GM19099 (cell line): ENCODE measurements at regions not wholly inside any gene's neighbourhood (a gene's known extent, or its start where the extent isn't known, plus 50 kb on each side); places are given as distances from the start of the nearest gene placed in this dataset.

Experiments
- POLR2A ChIP-seq: IDR thresholded peaks from 3 replicates; pipeline ENCODE4 v1.6.1; 2011; ENCODE audit warnings: low read depth; ENCODE audit not compliant: insufficient read length; ENCODE audit errors: extremely low read depth

DNA sequence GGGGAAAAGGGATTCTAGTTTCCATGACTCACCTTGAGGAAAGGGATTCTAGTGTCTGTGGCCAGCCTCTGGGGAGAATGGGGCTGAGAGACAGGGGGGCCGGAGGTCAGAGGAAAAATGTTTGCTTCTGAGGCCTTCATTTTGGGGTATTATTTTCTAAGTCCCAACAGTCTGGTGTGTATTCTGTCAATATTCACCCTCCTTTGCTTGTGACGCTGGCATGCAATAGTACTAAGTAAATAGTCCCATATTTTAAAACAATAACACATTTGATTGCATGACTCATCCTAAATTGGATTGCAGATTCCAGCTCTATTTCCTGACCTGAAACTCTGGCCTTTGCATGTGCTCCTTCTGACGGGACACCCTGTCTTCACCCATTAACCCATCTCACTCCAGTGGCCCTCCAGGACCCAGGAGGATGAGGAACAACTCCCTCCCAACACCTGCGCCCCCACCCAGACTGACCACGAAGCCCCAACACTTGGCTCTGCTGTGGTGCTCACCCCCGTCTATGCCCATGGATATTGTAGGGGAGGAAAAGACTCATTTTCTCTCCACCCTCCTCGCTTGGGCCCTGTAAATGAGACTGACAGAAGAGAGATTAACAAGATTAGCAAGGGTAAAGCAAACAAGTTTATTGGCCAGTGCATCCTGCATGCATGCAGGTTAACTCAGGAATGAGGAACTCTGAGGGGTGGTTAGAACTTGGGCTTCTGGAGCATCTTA lies 495.6 kb upstream of the KLF6 start:
- no peak for TF ChIP-seq POLR2A

DNA sequence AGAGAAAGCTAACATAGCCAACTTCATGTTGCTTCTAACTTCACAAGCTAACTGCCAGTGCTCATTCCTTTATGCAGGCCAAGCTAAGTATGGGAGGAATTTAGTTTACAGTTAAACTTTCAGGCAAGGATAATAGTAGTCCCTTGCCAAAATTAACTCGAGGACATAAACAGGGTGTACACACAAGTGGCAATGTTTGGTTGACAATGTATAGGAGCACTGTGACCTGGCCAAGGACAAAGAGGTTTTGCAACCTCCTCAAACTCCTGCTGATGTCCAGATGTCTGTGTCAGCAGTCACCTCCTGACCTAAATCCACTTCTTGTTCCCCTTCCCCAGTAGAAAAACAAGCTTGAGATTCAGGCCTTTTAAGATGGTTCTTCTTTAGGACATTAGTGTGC lies 494.6 kb upstream of the KLF6 start:
- TF ChIP-seq POLR2A, result no peak

DNA sequence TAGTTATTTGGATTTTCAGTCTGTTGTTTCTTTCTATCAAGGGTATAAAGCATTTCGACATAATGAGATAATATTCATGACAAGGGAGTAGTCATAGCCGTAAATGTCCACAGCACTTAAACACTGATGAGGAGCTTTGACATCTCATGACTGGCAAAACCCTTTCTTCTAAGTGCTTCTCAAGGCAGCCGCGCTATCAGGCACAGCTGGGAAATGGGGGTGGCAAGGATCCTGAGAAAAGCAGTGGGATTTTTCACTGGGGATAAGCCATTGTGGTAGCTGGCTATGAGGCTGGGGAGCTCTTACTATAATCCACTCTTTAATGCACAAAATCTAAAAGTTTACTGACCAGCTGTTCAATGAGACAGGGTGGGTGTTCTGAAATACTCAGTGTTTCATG lies 493.2 kb upstream of the KLF6 start:
- no peak for TF ChIP-seq POLR2A

DNA sequence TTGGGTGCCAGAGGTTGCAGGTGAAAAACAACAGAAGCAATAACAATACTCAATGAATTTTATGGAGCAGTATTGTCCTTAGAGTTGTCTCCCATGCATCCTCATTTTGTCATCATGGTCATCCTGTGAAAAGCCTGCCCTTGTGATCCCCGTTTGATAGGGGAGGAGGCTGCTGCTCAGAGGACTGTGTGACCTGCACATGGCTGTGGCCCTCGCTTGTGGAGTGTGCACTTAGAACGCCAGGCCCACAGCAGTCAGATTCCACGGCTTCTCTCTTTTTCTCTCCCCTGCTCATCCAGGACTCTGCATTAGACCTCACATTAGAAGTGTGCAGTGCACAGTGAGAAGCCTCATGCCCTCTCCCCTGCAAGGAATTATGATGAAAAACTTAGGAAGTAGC lies 491.1 kb upstream of the KLF6 start:
- TF ChIP-seq POLR2A, result no peak

DNA sequence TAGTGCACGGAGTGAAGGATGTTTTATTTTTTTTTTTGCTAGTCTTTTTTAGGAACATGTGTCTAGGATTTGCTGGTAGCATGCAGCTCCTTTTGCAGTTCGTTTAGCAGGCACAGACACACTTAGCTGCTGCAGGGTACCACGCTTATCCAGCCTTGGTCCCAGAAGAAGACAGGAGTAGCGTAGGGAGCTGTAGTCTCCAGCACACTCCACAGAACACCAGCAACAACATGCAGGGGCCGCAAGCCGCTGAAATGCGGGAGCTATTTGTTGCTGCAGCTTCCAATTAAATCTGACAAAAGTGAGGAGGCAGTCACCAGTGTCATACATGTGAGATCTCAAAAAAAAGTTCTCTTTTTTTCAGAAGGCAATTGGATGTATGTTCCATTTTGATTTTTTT lies 486.2 kb upstream of the KLF6 start:
- TF ChIP-seq POLR2A, result no peak

DNA sequence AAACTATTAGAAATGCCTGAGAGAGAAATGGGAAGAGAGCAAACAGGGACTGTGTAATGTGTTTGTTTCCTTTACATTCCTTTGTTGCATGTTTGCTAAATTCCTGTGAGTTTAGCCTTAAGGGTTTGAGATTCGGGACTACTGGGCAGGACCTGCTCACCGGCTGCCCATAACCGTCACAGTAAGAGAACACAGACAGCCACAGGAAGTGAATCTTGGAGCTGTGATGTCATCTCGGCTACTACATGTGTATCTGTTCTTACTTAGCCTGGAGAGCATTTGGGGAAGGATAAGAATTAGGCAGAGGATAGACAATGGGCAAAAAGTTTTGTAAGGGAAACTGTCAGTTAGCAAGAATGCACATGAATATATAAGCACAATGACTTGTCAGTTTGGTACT lies 485.1 kb upstream of the KLF6 start:
- TF ChIP-seq POLR2A, result no peak

DNA sequence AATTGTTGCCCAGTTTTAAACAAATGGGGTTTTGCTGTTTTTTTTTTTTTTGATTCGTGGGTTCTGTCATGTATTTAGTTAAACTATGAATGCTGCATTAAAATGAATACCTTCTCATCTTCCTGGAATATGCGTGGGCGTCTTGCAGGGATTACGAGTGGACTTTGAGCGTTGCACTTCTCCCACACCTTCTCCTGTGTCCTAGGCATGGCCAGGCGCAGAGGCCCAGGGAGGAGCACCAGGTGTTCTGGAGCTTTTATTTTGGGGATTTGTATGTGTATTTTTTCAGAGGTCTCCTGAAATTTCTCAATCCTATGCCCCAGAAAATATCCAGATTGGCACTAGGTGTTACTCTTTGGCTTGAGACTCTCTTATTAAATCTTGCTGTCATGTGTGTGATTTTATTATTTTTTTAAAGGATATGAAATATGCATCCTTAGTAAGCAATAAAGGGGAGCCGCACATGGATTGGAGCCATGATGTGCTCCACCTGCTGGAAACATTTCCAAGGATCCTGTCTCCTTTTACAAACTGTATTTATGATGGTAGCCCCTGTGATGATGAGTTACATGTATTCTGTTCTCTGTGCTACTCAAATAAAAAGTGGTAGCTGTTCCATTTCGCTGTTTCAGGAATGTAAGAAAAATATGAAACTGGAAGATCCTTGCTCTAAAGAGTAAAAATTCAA lies 482.2 kb upstream of the KLF6 start:
- TF ChIP-seq POLR2A, result no peak

DNA sequence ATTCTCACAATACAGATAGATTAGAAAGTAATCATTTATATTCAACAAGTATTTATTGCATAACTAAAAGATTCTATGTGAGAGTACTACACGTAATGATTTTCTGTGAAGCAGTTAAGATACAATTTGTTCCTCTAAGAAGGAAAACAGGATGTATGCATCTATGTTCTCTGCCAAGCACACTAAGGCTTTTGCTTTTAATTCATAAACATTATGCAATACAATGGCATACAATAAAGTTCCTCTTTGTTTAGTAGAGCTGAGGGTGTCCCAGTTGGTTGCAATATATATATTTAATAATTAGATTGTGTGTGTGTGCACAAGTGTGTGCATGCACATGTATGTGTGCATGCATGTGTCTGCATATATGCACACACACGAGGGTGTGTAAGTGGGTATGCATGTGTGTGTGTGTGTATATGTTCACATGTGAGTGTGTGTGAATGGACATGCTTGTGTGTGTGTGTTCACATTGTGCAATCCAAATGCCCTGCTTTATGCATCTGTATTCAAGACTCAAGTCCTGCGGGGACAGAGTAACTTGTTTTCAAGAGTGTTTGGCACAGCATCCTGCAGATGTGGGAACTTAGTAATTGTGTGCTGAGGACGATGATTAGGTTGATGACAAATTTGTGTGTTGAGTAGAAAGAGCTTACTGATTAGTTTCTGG lies 481.5 kb upstream of the KLF6 start:
- TF ChIP-seq POLR2A, result no peak

DNA sequence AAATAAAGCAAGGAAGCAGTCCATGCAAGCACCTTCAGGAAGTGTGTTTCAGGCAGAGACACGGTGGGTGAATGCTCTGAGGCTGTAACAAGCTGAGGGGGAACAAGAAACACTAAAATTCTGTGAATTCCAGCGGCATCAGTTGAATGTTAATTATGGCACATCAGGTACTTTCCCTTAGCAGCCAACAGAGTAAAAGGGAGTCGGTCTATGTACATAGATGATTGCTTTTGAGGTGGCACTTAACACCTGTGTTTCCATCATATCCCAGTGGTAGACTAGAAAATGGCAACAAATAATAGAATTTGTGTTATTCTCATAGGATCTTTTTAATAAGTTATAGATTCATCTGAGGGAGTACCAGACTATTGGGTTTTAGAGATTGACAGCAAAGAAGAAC lies 481.0 kb upstream of the KLF6 start:
- TF ChIP-seq POLR2A, result no peak

DNA sequence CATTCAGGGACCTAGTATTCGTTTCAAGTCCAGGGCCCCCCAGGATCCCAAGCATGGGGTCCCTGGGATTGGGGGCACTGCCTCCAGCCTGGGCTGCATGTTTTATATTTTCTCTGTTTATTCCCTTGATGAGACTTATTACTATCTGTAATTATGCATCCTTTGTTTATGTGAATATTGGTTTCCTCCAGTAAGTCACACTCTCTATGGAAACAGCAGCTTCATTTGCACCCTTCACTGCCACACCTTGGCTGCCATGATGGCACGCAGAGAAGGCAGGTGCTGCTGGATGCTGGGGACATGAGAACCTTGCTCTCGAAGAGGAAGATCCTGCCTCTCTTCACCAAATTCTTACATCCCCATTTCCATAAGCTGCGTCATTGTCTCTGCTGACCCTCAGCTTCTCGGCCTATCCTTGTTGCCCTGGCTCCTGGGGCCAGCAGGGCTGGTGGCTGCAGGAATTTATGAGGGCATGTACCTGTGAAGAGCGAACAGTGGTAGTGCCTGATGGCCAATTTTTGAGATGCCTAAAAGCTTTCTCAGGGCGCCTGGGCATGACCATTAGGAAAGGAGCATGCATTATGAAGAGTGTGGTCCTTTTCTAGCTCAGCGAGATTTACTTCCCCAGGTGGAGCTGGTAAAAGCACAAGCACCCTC lies 479.3 kb upstream of the KLF6 start:
- TF ChIP-seq POLR2A, result no peak

DNA sequence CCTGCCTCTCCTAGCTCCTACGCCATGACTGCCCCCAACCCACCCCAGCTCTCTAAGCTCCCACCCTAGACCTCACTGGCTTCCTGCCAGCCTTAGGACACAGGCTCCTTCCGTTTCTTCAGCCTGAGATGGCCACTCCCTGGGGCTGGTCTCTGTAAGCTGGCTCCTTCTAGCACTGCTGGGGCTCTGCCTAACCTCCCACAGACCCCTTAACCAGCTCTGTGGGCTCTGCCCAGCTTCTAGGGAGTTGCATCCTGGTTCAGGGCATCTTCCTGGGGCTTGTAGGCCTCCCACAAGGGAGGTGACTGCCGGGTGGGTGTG lies 478.6 kb upstream of the KLF6 start:
- no peak for TF ChIP-seq POLR2A

DNA sequence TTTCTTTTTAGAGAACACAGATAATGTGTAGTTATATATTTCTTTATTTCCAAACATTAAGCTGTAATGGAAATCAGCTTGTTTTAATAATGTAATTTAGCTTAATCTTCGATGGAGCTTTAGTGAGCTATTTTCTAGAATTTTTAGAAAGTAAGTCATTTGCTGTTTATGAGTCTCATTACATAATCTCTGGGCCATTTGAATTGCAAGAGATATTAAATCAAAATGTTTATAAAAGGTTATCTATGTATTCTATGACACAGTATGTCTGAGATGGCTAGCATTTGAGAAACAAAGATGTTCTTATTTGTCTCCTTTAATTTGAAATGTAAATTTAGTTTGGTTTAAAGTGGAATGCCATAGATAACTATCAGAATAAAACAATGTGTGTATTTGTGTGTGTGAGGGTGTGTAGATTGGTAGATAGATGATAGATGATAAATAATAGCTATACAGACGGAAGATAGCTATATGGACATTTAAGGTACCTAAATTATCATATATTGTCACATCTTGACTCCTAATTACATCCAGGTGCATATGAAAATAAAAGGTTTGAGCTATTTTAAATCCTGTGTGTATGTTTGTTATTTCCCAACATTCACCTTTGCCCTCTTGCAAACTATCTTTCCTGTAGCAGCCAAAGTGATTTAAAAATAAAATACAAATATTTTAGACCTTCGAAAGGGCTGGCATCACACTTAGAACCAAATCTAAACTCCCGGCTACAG lies 478.0 kb upstream of the KLF6 start:
- TF ChIP-seq POLR2A, result no peak

DNA sequence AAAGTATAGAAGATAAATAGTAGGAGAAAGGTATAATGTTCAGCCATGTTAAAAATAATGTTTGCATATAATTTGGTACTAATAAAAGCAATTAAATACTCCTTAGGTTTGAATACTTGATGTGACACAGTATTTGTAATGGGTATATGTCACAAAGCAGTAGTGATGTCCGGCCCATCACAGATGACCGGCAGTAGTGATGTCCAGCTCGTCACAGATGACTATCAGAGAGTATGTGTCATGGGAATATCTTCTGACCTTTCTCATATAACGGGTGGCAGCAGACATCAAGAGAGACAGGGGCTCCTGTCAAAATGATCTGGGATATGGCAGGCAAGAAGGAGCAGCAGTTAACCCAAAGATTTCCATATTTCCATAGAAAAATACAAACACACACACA lies 477.4 kb upstream of the KLF6 start:
- no peak for TF ChIP-seq POLR2A

DNA sequence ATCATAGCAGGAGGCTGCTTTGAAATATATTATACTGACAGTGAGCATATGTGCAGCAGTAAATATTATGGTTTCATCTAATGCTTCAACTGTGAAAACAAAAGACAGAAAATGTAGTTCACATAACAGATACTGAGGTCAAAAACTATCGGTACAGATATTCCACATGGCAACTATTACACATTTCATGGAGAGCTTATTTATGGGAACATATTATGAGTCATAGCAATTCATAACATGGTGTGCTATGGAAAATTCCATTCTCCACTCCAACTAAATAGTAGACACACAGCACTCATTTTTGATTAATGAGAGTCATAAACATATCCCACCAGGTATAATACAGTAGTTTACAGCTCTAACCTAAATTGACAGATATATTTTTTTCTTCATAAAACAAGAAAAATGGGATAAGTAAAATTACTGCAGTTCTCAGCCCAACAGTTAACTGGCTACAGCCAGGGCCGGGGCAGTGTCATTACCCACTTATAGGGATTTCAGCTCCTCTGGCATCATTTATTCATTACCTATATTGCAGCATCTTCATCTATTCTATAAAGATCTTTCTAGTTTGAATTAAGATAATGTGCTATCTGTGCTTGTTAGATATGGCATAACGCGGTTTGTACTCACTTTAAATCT lies 475.6 kb upstream of the KLF6 start:
- TF ChIP-seq POLR2A, result no peak
